ENCODE measurements at regions not wholly inside any gene's neighbourhood (a gene's known extent, or its start where the extent isn't known, plus 50 kb on each side); places are given as distances from the start of the nearest gene placed in this dataset.

DNA sequence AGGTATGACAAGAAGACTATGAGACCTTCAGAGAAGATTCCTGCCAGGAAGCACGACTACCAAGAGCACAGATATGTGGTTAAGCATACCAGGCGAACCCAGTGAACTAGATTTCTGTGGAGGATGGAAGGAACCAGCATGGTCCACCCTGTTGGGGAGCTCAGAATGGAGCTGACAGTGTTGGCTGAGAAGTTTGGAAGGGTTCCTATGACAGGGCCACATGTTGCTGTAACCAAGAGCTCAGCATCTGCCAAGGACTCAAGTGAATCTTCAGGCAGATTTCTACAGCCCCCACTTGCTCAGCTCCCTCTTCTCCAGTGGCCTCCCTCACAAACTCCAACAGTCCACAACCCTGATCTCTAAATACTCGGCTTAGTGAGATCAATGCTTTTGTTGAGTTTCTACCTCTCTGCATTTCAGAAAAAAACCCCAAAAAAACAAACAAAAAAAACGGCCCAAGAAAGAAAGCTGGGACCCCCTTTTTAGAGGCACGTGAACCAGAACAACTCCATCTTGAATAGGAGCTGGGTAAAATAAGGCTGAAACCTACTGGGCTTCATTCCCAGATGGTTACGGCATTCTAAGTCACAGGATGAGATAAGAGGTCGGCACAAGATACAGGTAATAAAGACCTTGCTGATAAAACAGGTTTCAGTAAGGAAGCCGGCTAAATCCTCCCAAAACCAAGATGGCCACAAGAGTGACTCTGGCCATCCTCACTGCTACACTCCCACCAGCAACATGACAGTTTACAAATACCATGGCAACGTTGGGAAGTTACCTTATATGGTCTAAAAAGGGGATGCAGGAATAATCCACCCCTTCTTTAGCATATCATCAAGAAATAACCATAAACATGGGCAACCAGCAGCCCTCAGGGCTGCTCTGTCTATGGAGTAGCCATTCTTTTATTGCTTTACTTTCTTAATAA, 691.1 kb downstream of the UQCRFS1 start:
- TF ChIP-seq, protein P1, sequence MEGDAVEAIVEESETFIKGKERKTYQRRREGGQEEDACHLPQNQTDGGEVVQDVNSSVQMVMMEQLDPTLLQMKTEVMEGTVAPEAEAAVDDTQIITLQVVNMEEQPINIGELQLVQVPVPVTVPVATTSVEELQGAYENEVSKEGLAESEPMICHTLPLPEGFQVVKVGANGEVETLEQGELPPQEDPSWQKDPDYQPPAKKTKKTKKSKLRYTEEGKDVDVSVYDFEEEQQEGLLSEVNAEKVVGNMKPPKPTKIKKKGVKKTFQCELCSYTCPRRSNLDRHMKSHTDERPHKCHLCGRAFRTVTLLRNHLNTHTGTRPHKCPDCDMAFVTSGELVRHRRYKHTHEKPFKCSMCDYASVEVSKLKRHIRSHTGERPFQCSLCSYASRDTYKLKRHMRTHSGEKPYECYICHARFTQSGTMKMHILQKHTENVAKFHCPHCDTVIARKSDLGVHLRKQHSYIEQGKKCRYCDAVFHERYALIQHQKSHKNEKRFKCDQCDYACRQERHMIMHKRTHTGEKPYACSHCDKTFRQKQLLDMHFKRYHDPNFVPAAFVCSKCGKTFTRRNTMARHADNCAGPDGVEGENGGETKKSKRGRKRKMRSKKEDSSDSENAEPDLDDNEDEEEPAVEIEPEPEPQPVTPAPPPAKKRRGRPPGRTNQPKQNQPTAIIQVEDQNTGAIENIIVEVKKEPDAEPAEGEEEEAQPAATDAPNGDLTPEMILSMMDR (conservative IDR thresholded peaks at IDR 0.05; ENCODE audit: low read length) = no peak
- no peak for TF ChIP-seq EZH2phosphoT487 (IDR thresholded peaks at IDR 0.05; ENCODE audit: borderline replicate concordance)

Measured in Loucy (cell line).